Breast epithelium (tissue), 4 donors: ENCODE measurements at regions not wholly inside any gene's neighbourhood (a gene's known extent, or its start where the extent isn't known, plus 50 kb on each side); places are given as distances from the start of the nearest gene placed in this dataset.

Source experiments
- DNase-seq, 2 donors: peaks; one replicate each; pipeline ENCODE4 v3.0.0-alpha.2; 2019; ENCODE audit warnings: low spot score in 2 of 2
- H3K27ac ChIP-seq, 2 donors: fragments of 200-600 bp; sonication (generic) in 1 of 2; one replicate each; pipeline ENCODE4 v1.5.1; 2016 to 2019; ENCODE audit warnings: mild to moderate bottlenecking in 1 of 2
- H3K27me3 ChIP-seq, 2 donors: fragments of 200-600 bp; sonication (generic) in 1 of 2; one replicate each; pipeline versions ENCODE4 v1.5.1 to v1.6.0; 2017 to 2019; ENCODE audit warnings: control low read depth in 1 of 2, mild to moderate bottlenecking in 1 of 2
- H3K36me3 ChIP-seq: fragments of 200-600 bp; one replicate; pipeline ENCODE4 v1.5.1; 2019
- H3K4me1 ChIP-seq, 2 donors: fragments of 200-600 bp; sonication (generic); one replicate each; pipeline ENCODE4 v1.5.1; 2016 to 2019; ENCODE audit warnings: control low read depth in 1 of 2
- H3K4me3 ChIP-seq, 3 donors: fragments of 200-600 bp; sonication (generic); 1 replicate in 2 of 3; 2 replicates in 1 of 3; pipeline ENCODE4 v1.5.1; 2016 to 2019; ENCODE audit warnings: mild to moderate bottlenecking in 3 of 3, moderate library complexity in 2 of 3
- H3K9me3 ChIP-seq, 2 donors: fragments of 200-600 bp; sonication (generic) in 1 of 2; one replicate each; pipeline ENCODE4 v1.5.1; 2016 to 2019; ENCODE audit warnings: control low read depth in 1 of 2
- POLR2A ChIP-seq: fragments of 450-650 bp; IDR thresholded peaks from one replicate; pipeline ENCODE4 v1.6.1; 2016; ENCODE audit warnings: antibody characterized with exemption, mild to moderate bottlenecking, moderate library complexity
- POLR2AphosphoS5 ChIP-seq, 3 donors: sonication (generic); formaldehyde crosslinking; IDR thresholded peaks; one replicate each; pipeline ENCODE4 v1.6.1; 2017; ENCODE audit warnings: antibody characterized with exemption in 3 of 3
- intact Hi-C: fragments of 100-400 bp; cut with DNase I; formaldehyde crosslinking; loops from one replicate; pipeline ENCODE4 v1.15.1; 2023; ENCODE audit warnings: low total_unique reads
- TF ChIP-seq, protein P1 (sequence below), 3 donors: fragments of 450-650 bp; IDR thresholded peaks; one replicate each; pipeline ENCODE4 v1.5.1; 2016 to 2017; ENCODE audit warnings: antibody characterized with exemption in 3 of 3, mild to moderate bottlenecking in 3 of 3, moderate library complexity in 3 of 3

DNA sequence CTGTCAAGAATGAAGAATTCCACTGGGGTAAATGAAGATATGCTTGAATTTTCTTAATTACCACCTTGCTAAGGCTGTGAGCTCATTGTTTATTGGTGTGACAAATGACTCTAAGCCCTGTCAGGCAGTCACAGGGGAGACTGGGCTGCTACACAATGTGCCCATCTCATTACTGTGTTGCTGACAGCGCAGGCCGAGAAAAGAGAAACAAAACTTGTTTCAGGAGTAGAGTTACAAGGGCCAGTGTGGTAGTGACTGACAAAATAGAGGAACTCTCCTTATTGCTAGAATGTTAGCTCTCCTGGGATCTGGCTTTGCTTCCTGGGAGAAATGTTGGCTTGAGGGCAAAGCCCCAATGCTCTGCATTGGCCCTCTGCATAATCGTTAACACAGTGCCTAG, 130.4 kb upstream of the CRBN start:
- no peak overlapping the region for H3K4me3 ChIP-seq
- TF ChIP-seq POLR2A: no peak
- no peak for TF ChIP-seq POLR2AphosphoS5 (IDR thresholded peaks at IDR 0.05)
- TF ChIP-seq, protein P1, sequence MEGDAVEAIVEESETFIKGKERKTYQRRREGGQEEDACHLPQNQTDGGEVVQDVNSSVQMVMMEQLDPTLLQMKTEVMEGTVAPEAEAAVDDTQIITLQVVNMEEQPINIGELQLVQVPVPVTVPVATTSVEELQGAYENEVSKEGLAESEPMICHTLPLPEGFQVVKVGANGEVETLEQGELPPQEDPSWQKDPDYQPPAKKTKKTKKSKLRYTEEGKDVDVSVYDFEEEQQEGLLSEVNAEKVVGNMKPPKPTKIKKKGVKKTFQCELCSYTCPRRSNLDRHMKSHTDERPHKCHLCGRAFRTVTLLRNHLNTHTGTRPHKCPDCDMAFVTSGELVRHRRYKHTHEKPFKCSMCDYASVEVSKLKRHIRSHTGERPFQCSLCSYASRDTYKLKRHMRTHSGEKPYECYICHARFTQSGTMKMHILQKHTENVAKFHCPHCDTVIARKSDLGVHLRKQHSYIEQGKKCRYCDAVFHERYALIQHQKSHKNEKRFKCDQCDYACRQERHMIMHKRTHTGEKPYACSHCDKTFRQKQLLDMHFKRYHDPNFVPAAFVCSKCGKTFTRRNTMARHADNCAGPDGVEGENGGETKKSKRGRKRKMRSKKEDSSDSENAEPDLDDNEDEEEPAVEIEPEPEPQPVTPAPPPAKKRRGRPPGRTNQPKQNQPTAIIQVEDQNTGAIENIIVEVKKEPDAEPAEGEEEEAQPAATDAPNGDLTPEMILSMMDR (IDR thresholded peaks at IDR 0.05): no peak
- H3K4me1 ChIP-seq: no peaks in the 10 kb centered on the region
- intact Hi-C loops: no loop called here
- H3K9me3 ChIP-seq: no peaks in the 10 kb centered on the region
- no peak for DNase-seq
- H3K36me3 ChIP-seq: no peaks in the 10 kb centered on the region
- no peak overlapping the region for H3K27ac ChIP-seq
- H3K27me3 ChIP-seq: no peaks in the 10 kb centered on the region

DNA sequence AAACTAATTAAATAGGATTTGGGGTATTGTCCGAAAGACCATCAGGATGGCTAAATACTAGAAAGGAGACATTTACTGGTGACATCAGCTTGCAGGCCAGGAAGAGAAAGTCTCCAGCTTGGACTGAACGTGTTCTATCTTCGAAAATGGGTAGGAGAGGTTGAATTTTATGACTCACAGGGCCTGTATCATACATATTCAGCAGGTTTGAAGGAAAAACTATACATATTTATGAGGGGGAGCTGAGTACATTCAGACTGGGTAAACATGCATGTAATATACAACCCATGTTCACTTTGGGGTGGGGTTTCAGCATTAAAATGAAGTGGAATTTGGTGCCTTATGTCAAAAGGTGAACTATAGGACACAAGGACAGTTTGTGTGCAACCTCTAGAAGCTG, 129.3 kb upstream of the CRBN start:
- Histone ChIP-seq H3K27me3 (no peaks in the 10 kb centered on the region), H3K4me1 (no peaks in the 10 kb centered on the region), H3K4me3 (no peak overlapping the region), H3K27ac (no peak overlapping the region), H3K9me3 (no peaks in the 10 kb centered on the region), H3K36me3 (no peaks in the 10 kb centered on the region)
- no peak for DNase-seq
- no peak for TF ChIP-seq POLR2A
- TF ChIP-seq, protein P1 (IDR thresholded peaks at IDR 0.05): no peak
- TF ChIP-seq POLR2AphosphoS5 (IDR thresholded peaks at IDR 0.05): no peak
- intact Hi-C loops: no loop called here

DNA sequence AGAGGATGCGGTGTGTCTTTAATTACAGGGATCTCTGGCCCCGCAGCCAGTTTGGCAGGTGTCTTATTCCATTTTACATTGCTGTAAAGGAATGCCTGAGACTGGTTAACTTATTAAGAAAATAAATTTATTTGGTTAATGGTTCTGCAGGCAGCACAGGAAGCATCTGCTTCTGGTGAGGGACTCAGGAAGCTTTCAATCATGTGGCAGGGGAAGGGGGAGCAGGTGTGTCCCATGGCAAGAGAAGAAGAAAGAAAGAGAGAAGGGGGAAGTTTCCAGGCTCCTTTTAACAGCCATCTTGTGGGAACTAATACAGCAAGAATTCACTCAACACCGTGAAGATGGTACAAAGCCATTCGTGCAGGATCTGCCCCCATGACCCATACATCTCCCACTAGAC, 128.0 kb upstream of the CRBN start:
- no peak overlapping the region for H3K27ac ChIP-seq
- TF ChIP-seq POLR2AphosphoS5 (IDR thresholded peaks at IDR 0.05) (no peak), POLR2A (no peak)
- TF ChIP-seq, protein P1 (IDR thresholded peaks at IDR 0.05): no peak
- no peaks in the 10 kb centered on the region for H3K27me3 ChIP-seq
- intact Hi-C loops: no loop called here
- H3K36me3 ChIP-seq: no peaks in the 10 kb centered on the region
- no peak for DNase-seq
- H3K4me3 ChIP-seq: no peak overlapping the region
- H3K4me1 ChIP-seq: no peaks in the 10 kb centered on the region
- H3K9me3 ChIP-seq: no peaks in the 10 kb centered on the region

DNA sequence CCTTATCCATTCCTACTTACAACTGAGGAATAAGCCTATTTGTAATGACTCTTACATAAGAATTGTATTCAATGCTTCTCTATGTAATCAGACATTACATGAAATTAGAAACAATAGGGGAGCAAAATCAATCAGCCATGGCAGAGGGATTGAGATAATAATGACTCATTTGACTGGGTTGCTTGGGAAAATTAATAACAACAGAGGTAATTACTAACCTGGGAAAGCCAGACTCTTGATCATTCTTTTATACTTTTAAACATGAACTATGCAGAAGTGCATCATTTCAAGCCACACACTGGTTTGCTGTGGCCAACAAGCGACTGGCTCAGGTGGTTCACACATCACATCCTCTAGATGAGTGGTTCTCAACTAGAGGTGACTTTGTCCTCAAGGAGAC, 126.3 kb upstream of the CRBN start:
- H3K9me3 ChIP-seq: no peaks in the 10 kb centered on the region
- H3K27ac ChIP-seq: no peak overlapping the region
- DNase-seq: no peak
- H3K27me3 ChIP-seq: no peaks in the 10 kb centered on the region
- no peaks in the 10 kb centered on the region for H3K36me3 ChIP-seq
- intact Hi-C loops: no loop called here
- H3K4me3 ChIP-seq: no peak overlapping the region
- no peaks in the 10 kb centered on the region for H3K4me1 ChIP-seq
- TF ChIP-seq POLR2A (no peak), POLR2AphosphoS5 (IDR thresholded peaks at IDR 0.05) (no peak)
- TF ChIP-seq, protein P1 (IDR thresholded peaks at IDR 0.05): no peak

DNA sequence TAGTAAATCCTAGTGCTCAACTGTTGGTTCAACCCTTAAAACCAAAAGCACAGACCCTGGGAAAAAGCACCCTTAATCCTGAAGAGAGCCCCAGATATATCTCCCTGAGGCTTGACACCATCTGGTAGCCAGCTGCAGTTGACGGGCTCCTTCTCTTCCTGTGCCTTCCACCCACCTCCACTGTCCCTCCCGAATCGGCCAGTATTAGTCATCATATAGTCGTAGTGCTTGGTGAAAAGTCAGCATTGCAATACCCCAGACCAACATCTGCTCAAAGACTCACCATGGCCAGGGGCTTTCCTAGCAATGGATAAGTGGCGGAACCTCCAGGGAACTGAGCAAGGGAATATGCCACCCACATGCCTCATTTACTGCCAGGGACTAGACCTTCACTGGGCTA, 125.6 kb upstream of the CRBN start:
- no peak overlapping the region for H3K27ac ChIP-seq
- intact Hi-C loops: no loop called here

More for the DNA sequence above, 125.6 kb upstream of the CRBN start:
- H3K4me3 ChIP-seq: no peak overlapping the region
- DNase-seq: no peak
- H3K27me3 ChIP-seq: no peaks in the 10 kb centered on the region
- TF ChIP-seq POLR2AphosphoS5 (IDR thresholded peaks at IDR 0.05) (no peak), POLR2A (no peak)
- TF ChIP-seq, protein P1 (IDR thresholded peaks at IDR 0.05): no peak
- no peaks in the 10 kb centered on the region for H3K9me3 ChIP-seq
- H3K4me1 ChIP-seq: no peaks in the 10 kb centered on the region
- no peaks in the 10 kb centered on the region for H3K36me3 ChIP-seq
